PC-9 (cell line): ENCODE measurements at regions not wholly inside any gene's neighbourhood (a gene's known extent, or its start where the extent isn't known, plus 50 kb on each side); places are given as distances from the start of the nearest gene placed in this dataset.

Experiments
- BruUV-seq: library from RNA; stranded (reverse); fragments of 400-500 nt; replicated peaks from 2 replicates; lab custom pipeline; 2021; lab: Mats Ljungman, UMichigan
- CTCF ChIA-PET: fragments of 300-600 bp; sonication (Branson Sonifier 250); formaldehyde crosslinking; loops from one replicate; lab custom pipeline; 2022; ENCODE audit warnings: antibody characterized with exemption; lab: Charles Lee
- POLR2A ChIA-PET: fragments of 300-600 bp; sonication (Branson Sonifier 250); formaldehyde crosslinking; loops from one replicate; lab custom pipeline; 2022; ENCODE audit warnings: antibody characterized with exemption; ENCODE audit not compliant: unreplicated experiment; lab: Charles Lee
- DNase-seq, 2 experiments: peaks; one replicate each; pipeline versions ENCODE4 v3.0.0 to v3.0.0-alpha.2; 2015 to 2022; ENCODE audit warnings: mixed read lengths in 1 of 2
- H2AFZ ChIP-seq: fragments of 200-600 bp; sonication (generic); 2 replicates; pipeline ENCODE4 v1.8.1; 2017; ENCODE audit warnings: antibody characterized with exemption
- H3F3A ChIP-seq: fragments of 200-600 bp; sonication (generic); 2 replicates; pipeline ENCODE4 v1.8.1; 2017; ENCODE audit warnings: antibody characterized with exemption, mild to moderate bottlenecking, low read depth; ENCODE audit not compliant: insufficient read depth
- H3K27ac ChIP-seq: fragments of 200-600 bp; sonication (generic); 2 replicates; pipeline ENCODE4 v1.6.1; 2016; ENCODE audit warnings: mixed run types
- H3K27me3 ChIP-seq: fragments of 200-600 bp; sonication (generic); 2 replicates; pipeline ENCODE4 v1.6.1; 2016; ENCODE audit warnings: low read depth, mixed run types; ENCODE audit not compliant: insufficient read depth
- H3K36me3 ChIP-seq: fragments of 200-600 bp; sonication (generic); 2 replicates; pipeline ENCODE4 v1.6.1; 2016; ENCODE audit warnings: low read depth, mixed run types
- H3K4me1 ChIP-seq: fragments of 200-600 bp; sonication (generic); replicated peaks from 2 replicates; pipeline ENCODE4 v1.6.1; 2016; ENCODE audit warnings: mixed run types; ENCODE audit not compliant: insufficient read depth
- H3K4me2 ChIP-seq: fragments of 200-600 bp; sonication (generic); 2 replicates; pipeline ENCODE4 v1.6.1; 2017; ENCODE audit warnings: mixed run types
- H3K4me3 ChIP-seq: fragments of 200-600 bp; sonication (generic); 2 replicates; pipeline ENCODE4 v1.6.1; 2016; ENCODE audit warnings: mixed run types
- H3K79me2 ChIP-seq: fragments of 200-600 bp; sonication (generic); 2 replicates; pipeline ENCODE4 v1.6.1; 2017; ENCODE audit warnings: low read depth, mixed run types
- H3K9me2 ChIP-seq: fragments of 200-600 bp; sonication (generic); 2 replicates; pipeline ENCODE4 v1.8.1; 2017; ENCODE audit warnings: mild to moderate bottlenecking; ENCODE audit not compliant: insufficient read depth
- H3K9me3 ChIP-seq: fragments of 200-600 bp; sonication (generic); 2 replicates; pipeline ENCODE4 v1.8.1; 2016; ENCODE audit warnings: low read depth; ENCODE audit not compliant: insufficient read depth
- H4K20me1 ChIP-seq: fragments of 200-600 bp; sonication (generic); 2 replicates; pipeline ENCODE4 v1.8.1; 2017; ENCODE audit not compliant: insufficient read depth
- EZH2 ChIP-seq: fragments of 200-600 bp; sonication (generic); IDR thresholded peaks from 2 replicates; pipeline ENCODE4 v1.8.0; 2017; ENCODE audit warnings: antibody characterized with exemption, low read depth
- intact Hi-C: fragments of 100-400 bp; cut with micrococcal nuclease; formaldehyde crosslinking; loops from one replicate; pipeline ENCODE4 v1.10.0; 2022; ENCODE audit not compliant: unreplicated experiment
- TF ChIP-seq, protein P1 (sequence below): fragments of 200-600 bp; sonication (generic); conservative IDR thresholded peaks from 2 replicates; pipeline ENCODE4 v1.6.1; 2017; ENCODE audit warnings: mixed run types, antibody characterized with exemption, mild to moderate bottlenecking, moderate library complexity

GRCh38 chr13:83327091-83327490 is 555.2 kb downstream of the SLITRK1 start:
- Histone ChIP-seq H3K27me3 (no peaks in the 10 kb centered on the region), H3K27ac (no peak overlapping the region), H3K36me3 (no peaks in the 10 kb centered on the region), H4K20me1 (no peaks in the 10 kb centered on the region), H3K4me1 (no peaks in the 10 kb centered on the region), H3K9me3 (no peaks in the 10 kb centered on the region), H3K4me2 (no peak overlapping the region), H3F3A (no peaks in the 10 kb centered on the region), H3K4me3 (no peak overlapping the region), H2AFZ (no peak overlapping the region), H3K79me2 (no peaks in the 10 kb centered on the region), H3K9me2 (no peaks in the 10 kb centered on the region)
- CTCF ChIA-PET, result no interaction called here
- no peak for DNase-seq
- TF ChIP-seq, protein P1, sequence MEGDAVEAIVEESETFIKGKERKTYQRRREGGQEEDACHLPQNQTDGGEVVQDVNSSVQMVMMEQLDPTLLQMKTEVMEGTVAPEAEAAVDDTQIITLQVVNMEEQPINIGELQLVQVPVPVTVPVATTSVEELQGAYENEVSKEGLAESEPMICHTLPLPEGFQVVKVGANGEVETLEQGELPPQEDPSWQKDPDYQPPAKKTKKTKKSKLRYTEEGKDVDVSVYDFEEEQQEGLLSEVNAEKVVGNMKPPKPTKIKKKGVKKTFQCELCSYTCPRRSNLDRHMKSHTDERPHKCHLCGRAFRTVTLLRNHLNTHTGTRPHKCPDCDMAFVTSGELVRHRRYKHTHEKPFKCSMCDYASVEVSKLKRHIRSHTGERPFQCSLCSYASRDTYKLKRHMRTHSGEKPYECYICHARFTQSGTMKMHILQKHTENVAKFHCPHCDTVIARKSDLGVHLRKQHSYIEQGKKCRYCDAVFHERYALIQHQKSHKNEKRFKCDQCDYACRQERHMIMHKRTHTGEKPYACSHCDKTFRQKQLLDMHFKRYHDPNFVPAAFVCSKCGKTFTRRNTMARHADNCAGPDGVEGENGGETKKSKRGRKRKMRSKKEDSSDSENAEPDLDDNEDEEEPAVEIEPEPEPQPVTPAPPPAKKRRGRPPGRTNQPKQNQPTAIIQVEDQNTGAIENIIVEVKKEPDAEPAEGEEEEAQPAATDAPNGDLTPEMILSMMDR, result no peak
- TF ChIP-seq EZH2, result no peak
- POLR2A ChIA-PET, result no interaction called here
- no TSS peak for BruUV-seq
- intact Hi-C loops, result no loop called here

GRCh38 chr13:83325125-83325853 is 557.0 kb downstream of the SLITRK1 start:
- intact Hi-C loops, result no loop called here
- Histone ChIP-seq H3K79me2 (no peaks in the 10 kb centered on the region), H3K4me2 (no peak overlapping the region), H3K4me3 (no peak overlapping the region), H3K27me3 (no peaks in the 10 kb centered on the region), H3F3A (no peaks in the 10 kb centered on the region), H4K20me1 (no peaks in the 10 kb centered on the region), H3K9me3 (no peaks in the 10 kb centered on the region), H3K9me2 (no peaks in the 10 kb centered on the region), H3K4me1 (no peaks in the 10 kb centered on the region), H3K36me3 (no peaks in the 10 kb centered on the region), H2AFZ (no peak overlapping the region), H3K27ac (no peak overlapping the region)
- CTCF ChIA-PET, result no interaction called here
- TF ChIP-seq, protein P1, result no peak
- TF ChIP-seq EZH2, result no peak
- DNase-seq, result no peak
- BruUV-seq, result no TSS peak
- POLR2A ChIA-PET, result no interaction called here

GRCh38 chr13:83311886-83312577 is 570.2 kb downstream of the SLITRK1 start:
- DNase-seq, result no peak
- intact Hi-C loops, result no loop called here
- BruUV-seq, result no TSS peak

More at GRCh38 chr13:83311886-83312577, 570.2 kb downstream of the SLITRK1 start:
- Histone ChIP-seq H3K9me2 (no peaks in the 10 kb centered on the region; the same call in 1 of the 2 replicates), H3K4me1 (no peaks in the 10 kb centered on the region), H3K27ac (no peak overlapping the region), H3K27me3 (no peaks in the 10 kb centered on the region), H4K20me1 (no peaks in the 10 kb centered on the region), H3F3A (no peaks in the 10 kb centered on the region), H2AFZ (no peak overlapping the region), H3K4me2 (no peak overlapping the region), H3K9me3 (no peaks in the 10 kb centered on the region), H3K36me3 (no peaks in the 10 kb centered on the region), H3K4me3 (no peak overlapping the region), H3K79me2 (no peaks in the 10 kb centered on the region)
- POLR2A ChIA-PET, result interaction anchor here (0.6 kb wide), 1 partner anchor 770 kb away, joined by 3 read pairs; no protein-coding TSS in a partner anchor
- CTCF ChIA-PET, result no interaction called here
- TF ChIP-seq EZH2, result no peak
- TF ChIP-seq, protein P1, result no peak
